ENCODE measurements at regions not wholly inside any gene's neighbourhood (a gene's known extent, or its start where the extent isn't known, plus 50 kb on each side); places are given as distances from the start of the nearest gene placed in this dataset.

DNA sequence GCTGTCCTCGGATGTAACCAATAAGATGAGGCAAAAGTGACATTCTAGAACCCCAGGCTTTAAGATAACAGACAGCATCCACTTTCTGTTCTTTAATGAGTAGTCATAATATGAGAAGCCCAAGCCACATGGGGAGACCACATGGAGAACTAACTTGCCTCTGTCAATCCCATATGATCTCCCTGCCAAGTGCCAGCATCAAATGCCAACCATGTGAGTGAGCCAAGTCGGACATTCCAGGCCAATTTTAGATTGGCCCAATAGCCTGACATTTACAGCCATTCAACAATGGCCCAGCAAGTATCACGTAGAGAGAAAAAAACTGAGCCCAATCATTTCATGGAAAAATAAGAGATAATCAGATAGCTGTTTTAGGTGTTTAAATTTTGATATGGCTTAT is 2048.3 kb upstream of the RAG2 start:
- no peak for TF ChIP-seq CEBPB (IDR thresholded peaks at IDR 0.05; ENCODE audit: low read depth)
- TF ChIP-seq, protein P1, sequence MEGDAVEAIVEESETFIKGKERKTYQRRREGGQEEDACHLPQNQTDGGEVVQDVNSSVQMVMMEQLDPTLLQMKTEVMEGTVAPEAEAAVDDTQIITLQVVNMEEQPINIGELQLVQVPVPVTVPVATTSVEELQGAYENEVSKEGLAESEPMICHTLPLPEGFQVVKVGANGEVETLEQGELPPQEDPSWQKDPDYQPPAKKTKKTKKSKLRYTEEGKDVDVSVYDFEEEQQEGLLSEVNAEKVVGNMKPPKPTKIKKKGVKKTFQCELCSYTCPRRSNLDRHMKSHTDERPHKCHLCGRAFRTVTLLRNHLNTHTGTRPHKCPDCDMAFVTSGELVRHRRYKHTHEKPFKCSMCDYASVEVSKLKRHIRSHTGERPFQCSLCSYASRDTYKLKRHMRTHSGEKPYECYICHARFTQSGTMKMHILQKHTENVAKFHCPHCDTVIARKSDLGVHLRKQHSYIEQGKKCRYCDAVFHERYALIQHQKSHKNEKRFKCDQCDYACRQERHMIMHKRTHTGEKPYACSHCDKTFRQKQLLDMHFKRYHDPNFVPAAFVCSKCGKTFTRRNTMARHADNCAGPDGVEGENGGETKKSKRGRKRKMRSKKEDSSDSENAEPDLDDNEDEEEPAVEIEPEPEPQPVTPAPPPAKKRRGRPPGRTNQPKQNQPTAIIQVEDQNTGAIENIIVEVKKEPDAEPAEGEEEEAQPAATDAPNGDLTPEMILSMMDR (IDR thresholded peaks at IDR 0.05 in 2 of 3, conservative IDR thresholded peaks at IDR 0.05 in 1 of 3; ENCODE audit: borderline replicate concordance in 1 of 3, insufficient read depth in 1 of 3, low read depth in 2 of 3, low read length in 2 of 3): no peak
- no peak for TF ChIP-seq POLR2A (IDR thresholded peaks at IDR 0.05; ENCODE audit: borderline replicate concordance, extremely low read depth, insufficient read depth, insufficient read length)
- no peak for TF ChIP-seq ZNF274 (IDR thresholded peaks at IDR 0.05; ENCODE audit: low read depth, low read length)
